Dermis blood vessel endothelial cell (primary cell): ENCODE measurements at regions not wholly inside any gene's neighbourhood (a gene's known extent, or its start where the extent isn't known, plus 50 kb on each side); places are given as distances from the start of the nearest gene placed in this dataset.
A peak's percentile ranks its signal among the peaks of the same experiment; 100 is the strongest.

Source experiments
- DNase-seq: peaks from one replicate; pipeline ENCODE4 v3.0.0; 2010

DNA sequence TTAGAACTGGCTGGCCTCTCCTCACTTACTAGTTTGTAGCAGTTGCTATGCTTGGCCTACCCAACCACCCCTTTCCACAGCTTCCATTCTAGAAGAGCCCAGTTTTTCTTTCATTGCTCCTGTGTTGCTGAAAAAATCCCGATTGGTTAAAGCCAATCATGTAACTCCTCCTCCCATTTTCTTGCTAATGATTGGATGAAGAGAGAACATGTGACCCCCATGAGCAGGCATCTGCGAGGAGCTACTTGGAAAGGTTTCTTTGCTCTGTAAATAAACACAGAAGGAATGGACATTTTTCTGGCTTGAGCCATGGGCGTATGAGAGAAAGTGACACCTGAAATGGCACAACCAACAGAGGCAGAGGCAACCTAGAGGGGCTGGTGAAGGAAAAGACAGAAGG, 773.8 kb upstream of the TBX3 start:
- DNase-seq = no peak

- DNase-seq = peak; percentile 17
Measured at GRCh38 chr12:115456946-115457689, 773.1 kb upstream of the TBX3 start.

- no peak for DNase-seq
Measured at GRCh38 chr12:115455268-115455681, 771.3 kb upstream of the TBX3 start.

- DNase-seq = no peak
Measured at GRCh38 chr12:115452751-115453281, 768.8 kb upstream of the TBX3 start.

DNA sequence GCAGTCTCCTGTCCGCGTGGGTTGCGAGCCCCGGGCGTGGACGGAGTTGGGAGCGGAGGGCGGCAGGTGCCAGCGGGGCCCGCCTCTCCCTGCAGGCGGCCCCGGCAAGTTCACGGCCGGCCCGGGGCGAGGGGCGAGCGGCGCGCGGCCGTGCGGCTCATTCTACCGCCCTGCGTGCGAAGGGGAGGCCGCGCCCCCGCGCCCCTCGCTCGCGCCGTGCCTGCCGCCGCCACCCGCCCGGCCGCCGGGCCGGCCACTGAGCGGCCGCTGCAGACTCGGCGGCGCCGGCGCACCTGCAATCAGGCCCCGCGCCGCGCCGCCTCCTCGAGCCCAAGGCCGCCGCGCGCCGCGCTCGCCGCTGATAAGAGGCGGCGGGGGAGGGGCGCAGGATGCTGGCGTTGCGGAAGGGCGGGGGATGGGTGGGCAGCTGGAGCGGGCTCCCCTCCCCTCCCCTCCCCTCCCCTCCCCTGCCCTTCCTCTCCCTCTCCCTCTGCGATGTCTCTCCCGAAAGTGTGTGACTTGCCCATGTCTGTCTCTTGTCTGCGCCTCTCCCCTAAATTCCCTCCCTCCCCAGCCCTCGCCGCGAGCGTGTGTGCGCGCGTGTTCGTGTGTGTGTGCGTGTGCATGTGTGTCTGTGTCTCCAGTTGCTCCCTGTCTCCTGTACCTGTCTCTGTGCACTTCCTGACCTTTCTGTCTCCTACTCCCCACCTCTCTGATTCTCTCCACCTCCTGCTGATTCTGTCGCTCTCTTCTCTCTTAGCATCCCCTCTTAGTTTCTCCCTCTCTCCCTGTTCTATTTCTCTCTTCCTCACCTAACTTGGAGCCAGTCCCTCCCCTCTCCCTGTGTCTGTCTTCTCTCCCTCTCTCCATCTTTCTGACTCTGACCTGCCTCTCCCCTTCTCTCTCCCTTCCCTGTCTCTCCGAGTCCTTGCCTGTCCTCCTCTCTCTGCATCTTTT, 768.1 kb upstream of the TBX3 start:
- peak; percentile 51 for DNase-seq

- DNase-seq = no peak
Measured at GRCh38 chr12:115451151-115451779, 767.3 kb upstream of the TBX3 start.

DNA sequence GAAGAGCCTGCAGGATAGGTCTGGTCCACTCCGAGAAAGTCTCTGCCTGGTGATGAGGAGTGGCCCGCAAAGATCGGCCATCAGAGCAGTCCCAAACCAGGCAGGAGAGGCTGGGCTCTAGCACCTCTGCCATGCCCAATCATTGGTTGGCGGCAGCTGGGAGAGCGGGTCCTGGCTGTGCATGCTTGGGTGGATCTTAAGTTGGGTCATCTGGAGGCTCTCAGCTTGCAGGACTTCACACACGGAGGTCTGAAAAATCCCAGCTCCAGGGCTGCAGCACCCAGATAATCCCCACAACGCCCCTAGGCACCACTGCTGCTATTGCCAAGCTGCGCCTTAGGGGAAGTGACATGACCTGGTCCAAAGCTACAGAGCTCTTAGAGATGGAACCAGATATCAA, 766.7 kb upstream of the TBX3 start:
- no peak for DNase-seq

GRCh38 chr12:115450017-115450416, 766.0 kb upstream of the TBX3 start:
- no peak for DNase-seq

DNA sequence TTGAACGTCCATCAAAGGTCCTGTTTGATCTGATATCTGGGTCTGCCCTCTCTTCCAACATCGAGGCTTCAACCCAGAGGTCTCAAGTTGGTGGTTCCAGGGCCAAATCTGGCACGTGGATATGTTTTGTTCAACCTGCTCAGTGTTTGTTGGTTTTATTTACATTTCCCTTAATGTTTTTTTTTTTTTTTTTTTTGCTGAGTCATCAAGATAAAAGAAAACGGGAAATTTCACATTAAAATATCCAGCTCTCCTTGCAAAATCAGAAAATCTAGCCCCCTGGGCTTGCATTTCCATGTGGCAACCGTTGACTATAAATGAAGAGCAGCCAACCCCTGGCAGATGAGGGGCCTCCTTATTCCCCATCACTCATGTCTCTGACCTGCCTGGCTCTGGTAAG, 765.6 kb upstream of the TBX3 start:
- no peak for DNase-seq

- DNase-seq = no peak
Measured at GRCh38 chr12:115444346-115444745, 760.4 kb upstream of the TBX3 start.

GRCh38 chr12:115443351-115443938, 759.5 kb upstream of the TBX3 start:
- DNase-seq = no peak

- DNase-seq = peak; percentile 74
Measured at GRCh38 chr12:115440438-115440837, 756.5 kb upstream of the TBX3 start.

DNA sequence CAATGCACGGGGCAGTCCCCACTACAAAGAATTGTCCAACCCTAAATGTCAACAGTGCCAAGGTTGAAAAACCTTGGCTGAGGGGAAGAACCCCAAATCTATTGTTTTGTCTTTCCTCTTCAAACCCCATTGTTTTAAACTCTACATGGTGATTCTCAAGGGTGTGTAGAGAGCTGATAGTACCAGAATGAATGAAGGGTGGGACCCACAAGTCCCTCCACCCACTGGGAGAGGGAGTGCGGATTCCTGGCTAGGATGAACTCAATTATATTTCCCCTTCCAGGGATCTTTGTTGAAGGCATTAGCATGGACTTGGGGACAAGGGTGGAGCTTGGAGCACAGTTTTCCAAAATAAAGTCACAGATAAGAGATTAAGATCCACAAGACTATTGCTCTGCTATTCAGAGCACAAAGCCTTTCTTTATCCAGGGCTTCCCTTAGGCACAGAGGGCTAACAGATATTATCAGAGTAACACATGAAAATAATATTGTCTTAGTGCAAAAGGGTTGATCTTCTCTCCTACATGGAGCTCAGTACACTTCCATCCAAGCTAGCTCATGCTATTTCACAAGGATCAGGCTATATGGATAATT, 755.1 kb upstream of the TBX3 start:
- DNase-seq = no peak

- no peak for DNase-seq
Measured at GRCh38 chr12:115438314-115438713, 754.3 kb upstream of the TBX3 start.

- DNase-seq = peak; percentile 74
Measured at GRCh38 chr12:115437061-115437567, 753.1 kb upstream of the TBX3 start.

DNA sequence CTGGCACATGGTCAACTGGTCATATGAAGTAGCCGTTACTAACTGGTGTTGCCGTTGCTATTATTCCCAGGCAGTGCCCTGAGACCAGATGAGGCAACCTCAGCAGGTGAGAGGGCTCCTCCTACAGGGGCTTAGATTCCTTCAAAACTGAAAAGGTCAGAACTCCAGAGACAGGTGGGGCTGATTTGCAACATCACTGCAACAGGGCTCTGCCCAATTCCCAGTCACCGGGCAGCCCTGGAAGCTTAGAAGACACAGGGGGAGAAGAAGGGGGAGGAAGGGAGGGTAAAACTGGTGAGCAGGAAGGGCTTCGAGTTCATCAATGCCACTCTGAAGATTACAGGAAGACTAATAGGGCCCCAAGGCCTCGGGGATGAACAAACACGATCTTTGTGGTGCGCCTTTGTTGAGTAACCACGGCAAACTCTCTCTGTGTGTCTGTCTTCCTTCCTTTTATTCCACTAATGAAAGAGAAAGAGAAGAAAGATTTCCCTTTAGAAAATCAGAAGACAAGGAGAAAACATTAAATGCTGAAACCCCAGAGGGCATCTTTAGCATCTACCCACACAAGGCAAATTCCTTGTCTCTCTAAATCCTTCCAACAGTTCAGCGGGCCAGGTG, 749.1 kb upstream of the TBX3 start:
- no peak for DNase-seq

GRCh38 chr12:115430636-115431035, 746.7 kb upstream of the TBX3 start:
- DNase-seq = no peak

GRCh38 chr12:115426732-115427131, 742.8 kb upstream of the TBX3 start:
- no peak for DNase-seq

DNA sequence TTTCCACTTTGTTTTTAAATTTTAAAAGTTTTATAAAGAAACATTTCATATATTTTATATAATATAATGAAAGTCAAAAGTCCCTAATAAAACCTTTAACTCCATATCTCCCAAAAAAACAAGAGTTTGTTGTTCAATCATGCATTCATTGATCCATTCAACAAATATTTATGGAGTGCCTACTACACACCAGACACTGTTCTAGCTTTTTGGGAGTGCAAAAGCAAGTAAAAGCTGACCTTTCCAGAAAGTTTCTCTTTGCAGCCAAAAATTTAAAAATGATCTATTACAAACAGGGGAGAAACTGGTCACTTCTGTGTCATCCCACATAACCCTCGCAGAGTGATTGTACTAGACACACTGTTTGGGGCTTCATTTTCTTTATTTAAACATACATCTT, 740.0 kb upstream of the TBX3 start:
- DNase-seq = no peak

- no peak for DNase-seq
Measured at GRCh38 chr12:115423546-115423987, 739.6 kb upstream of the TBX3 start.

GRCh38 chr12:115422845-115423545, 739.0 kb upstream of the TBX3 start:
- DNase-seq = no peak
